SH-SY5Y (cell line): ENCODE measurements at regions not wholly inside any gene's neighbourhood (a gene's known extent, or its start where the extent isn't known, plus 50 kb on each side); places are given as distances from the start of the nearest gene placed in this dataset.

Source experiments
- GATA2 ChIP-seq: IDR thresholded peaks from 2 replicates; pipeline ENCODE4 v1.6.1; 2011; ENCODE audit warnings: mild to moderate bottlenecking, low read depth, low read length
- GATA3 ChIP-seq: IDR thresholded peaks from 2 replicates; pipeline ENCODE4 v1.6.1; 2011; ENCODE audit warnings: low read depth, mild to moderate bottlenecking, low read length, moderate library complexity

DNA sequence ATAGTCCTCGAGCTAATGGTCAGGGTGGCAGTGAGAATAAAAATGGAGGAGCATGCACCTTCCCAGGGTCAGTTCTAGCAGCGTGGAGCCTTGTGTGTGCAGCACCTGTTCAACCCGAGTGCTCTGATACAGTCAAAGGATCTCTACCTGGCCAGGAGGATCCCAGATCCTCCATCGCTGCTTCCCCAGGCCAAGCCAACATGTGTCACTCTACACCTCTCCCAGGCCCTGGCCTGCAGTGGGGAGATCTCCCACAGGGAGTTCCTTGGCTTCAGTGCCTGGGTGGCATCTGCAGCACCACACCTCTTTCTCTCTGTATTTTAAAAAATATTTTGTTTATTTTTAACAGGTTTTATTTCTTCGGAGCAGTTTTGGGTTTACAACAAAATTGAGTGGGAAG lies 414.8 kb upstream of the C2CD4B start:
- TF ChIP-seq GATA2 (no peak), GATA3 (no peak)
